ENCODE measurements at regions not wholly inside any gene's neighbourhood (a gene's known extent, or its start where the extent isn't known, plus 50 kb on each side); places are given as distances from the start of the nearest gene placed in this dataset.

- TF ChIP-seq, protein P1, sequence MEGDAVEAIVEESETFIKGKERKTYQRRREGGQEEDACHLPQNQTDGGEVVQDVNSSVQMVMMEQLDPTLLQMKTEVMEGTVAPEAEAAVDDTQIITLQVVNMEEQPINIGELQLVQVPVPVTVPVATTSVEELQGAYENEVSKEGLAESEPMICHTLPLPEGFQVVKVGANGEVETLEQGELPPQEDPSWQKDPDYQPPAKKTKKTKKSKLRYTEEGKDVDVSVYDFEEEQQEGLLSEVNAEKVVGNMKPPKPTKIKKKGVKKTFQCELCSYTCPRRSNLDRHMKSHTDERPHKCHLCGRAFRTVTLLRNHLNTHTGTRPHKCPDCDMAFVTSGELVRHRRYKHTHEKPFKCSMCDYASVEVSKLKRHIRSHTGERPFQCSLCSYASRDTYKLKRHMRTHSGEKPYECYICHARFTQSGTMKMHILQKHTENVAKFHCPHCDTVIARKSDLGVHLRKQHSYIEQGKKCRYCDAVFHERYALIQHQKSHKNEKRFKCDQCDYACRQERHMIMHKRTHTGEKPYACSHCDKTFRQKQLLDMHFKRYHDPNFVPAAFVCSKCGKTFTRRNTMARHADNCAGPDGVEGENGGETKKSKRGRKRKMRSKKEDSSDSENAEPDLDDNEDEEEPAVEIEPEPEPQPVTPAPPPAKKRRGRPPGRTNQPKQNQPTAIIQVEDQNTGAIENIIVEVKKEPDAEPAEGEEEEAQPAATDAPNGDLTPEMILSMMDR (IDR thresholded peaks at IDR 0.05), result no peak
- TF ChIP-seq POLR2A (IDR thresholded peaks at IDR 0.05), result no peak
- no peak for TF ChIP-seq POLR2AphosphoS5 (IDR thresholded peaks at IDR 0.05)
These were observed 280.3 kb upstream of the TCF21 start for GRCh38 chr6:133608620-133609019.

All from sigmoid colon (tissue), 4 donors.